IPS DF 19.7 (cell line): ENCODE measurements at regions not wholly inside any gene's neighbourhood (a gene's known extent, or its start where the extent isn't known, plus 50 kb on each side); places are given as distances from the start of the nearest gene placed in this dataset.
"Not testable (repeated sequence)": the region's sequence is repeated elsewhere in the genome, so short reads cannot be mapped to it uniquely, and the experiment has no call there.

ENCODE experiments used
- DNase-seq: peaks from one replicate; pipeline ENCODE4 v3.0.0-alpha.2; 2013; ENCODE audit warnings: low read depth, low spot score

GRCh38 chr1:185439727-185440415 lies 122.8 kb upstream of the IVNS1ABP start:
- DNase-seq: no peak

DNA sequence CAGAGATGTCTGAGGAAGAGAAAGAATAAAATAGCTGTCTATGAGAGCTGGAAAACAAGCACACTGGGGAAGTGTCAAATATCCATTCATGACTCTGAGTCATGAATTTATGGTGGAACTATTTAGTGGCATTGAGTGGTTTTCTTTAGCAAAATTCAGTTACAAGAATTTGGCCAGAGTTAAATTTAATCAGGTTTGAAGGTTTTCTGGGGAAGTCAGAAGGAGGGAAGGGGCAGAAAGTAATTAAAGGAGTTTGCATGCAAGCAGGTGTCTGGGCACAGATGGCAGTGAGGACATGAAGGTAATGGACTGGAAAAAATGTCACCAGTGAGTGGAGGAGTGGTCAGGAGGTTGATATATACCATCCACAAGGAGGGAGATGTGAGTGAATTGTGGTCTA lies 121.9 kb upstream of the IVNS1ABP start:
- no peak for DNase-seq

DNA sequence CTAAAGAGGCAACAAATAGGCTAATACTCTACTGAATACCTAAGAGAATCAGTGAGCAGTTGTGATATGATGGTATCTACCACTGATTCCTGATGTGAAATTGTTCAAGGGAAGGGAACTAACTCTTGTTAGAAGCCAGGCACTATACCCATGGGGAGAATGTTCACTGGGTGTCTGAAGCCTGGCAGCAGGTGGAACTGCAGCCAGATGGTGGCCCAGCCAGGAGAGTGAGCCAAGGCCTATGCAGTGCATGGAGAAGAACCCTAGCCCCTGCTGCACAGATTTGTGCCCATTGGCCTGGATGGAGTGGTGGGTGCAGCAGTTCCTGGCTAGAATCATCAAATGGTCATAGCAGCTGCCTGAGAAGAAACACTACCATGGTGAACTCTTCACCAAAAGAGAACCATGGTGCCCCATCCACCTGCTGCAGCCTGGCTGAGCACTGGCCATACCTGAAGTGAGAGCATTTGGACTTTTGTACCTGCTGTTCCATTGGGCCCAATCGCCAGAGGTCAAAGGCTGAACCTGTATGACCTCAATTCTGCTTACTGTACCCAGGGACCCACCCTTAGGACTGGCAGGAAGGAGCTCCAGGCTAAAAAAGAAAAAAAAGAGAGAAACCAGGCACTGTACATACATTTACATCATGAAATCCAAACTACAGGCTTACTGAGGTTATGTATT lies 118.8 kb upstream of the IVNS1ABP start:
- DNase-seq: no peak

DNA sequence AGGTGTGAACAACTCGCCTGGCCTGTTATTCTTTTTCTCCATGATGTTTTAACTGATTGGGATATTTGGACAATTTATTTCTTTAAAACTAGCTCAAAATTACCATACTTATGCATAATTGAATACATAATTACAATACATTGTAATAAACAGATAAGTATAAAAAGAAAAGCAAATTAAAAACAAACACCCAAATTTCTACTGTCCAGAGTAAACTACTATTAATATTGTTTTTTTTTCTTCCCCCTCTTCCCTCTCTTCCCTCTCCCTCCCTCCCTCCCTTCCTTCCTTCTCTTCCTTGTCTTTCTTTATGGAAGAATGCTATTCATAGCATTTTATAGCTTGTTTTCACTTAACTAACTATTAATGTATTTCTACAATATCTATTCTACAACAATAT lies 117.7 kb upstream of the IVNS1ABP start:
- no peak for DNase-seq

- DNase-seq: no peak
Measured at GRCh38 chr1:185433667-185434066, 116.6 kb upstream of the IVNS1ABP start.

DNA sequence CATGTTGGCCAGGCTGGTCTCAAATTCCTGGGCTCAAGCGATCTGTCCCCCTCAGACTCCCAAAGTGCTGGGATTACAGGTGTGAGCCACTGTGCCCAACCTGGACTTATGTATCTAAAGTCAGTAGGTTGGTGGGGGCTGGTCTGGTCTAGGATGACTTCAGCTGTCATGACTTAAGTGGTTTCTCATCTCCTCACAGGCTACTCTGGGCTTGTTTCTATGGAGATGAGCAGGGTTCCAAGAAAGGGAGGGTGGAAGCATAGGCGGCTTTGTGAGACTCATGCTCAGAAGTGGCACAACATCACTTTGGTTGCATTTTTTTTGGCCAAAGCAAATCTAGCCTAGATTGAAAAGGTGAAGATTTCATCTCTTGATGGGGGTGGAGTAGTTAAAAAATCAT lies 115.9 kb upstream of the IVNS1ABP start:
- no peak for DNase-seq

DNA sequence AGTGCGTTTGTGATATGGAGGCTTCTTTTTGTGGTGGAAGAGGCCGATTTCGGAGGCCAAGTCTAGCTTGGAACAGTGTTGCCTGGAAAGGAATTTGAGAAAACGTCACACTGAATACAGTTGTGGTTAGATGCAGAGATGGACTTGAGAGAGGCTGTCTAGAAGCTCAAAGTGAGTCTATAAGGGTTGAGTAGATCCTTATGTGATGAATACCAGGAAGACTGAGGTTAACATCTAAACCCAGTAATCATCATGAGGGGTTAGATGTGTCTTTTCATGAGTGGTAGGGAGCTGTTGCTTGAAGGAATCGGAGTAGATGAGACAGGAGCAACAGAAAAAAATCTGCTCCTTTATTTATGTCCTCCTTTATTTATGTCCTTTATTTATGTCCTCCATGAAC lies 114.6 kb upstream of the IVNS1ABP start:
- DNase-seq: no peak

- DNase-seq: not testable (repeated sequence)
Measured at GRCh38 chr1:185429668-185430067, 112.6 kb upstream of the IVNS1ABP start.

DNA sequence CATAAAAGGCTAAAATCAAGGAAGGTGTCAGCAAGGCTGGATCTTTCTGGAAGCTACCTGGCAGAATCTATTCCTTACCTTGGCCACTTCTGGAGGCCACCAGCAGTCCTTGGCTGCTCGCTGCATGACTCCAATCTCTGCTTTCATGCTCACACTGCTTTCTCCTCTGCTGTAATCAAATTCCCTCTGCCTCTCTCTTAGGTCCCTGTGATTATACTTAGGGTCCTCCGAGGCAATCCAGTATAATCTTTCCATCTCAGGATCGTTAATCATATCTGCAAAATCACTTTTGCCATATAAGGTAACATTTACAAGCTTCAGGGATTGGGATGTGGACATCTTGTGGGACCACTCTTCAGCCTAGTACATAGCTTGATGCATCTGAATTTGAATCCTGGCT lies 110.7 kb upstream of the IVNS1ABP start:
- no peak for DNase-seq

DNA sequence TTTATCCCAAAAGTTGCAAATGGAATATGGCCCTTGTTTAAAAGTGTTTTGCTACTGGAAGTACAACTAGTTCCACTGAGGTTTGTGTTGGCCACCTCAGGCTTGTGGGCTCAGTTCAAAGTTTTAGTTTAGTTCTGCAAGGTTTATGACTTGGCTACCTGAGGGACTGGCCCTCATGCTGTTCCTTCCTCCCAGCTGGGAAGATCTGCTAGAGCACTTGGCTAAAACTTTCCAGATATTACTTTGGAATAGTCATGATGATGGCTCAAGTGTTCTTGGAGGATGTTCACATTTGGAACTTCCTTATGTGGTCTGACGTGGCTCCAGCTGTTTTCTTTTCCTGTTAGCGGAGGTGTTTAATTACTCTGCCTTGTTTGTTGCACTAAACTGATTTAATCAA lies 110.2 kb upstream of the IVNS1ABP start:
- DNase-seq: no peak

DNA sequence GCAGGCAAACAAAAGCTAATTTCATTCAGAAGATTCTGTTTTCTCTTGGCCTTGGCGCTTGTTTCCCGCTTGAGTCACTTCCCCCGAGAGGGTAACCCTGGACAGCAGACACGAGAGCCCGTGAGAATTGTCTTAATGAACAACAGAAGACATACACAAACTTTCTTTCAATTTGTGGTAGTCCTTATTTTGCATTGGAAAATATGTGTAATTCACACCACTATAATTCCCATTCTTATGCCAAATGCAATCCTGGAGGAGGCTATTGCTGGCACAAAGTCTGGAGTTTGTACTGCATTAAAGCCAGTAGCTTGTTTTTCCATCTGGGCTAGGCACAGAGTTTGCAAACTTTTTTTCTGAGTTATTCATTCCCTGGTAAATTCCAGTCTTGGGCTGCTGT lies 109.8 kb upstream of the IVNS1ABP start:
- no peak for DNase-seq

GRCh38 chr1:185425163-185425562 lies 108.1 kb upstream of the IVNS1ABP start:
- no peak for DNase-seq

GRCh38 chr1:185421485-185422107 lies 104.6 kb upstream of the IVNS1ABP start:
- DNase-seq: no peak

DNA sequence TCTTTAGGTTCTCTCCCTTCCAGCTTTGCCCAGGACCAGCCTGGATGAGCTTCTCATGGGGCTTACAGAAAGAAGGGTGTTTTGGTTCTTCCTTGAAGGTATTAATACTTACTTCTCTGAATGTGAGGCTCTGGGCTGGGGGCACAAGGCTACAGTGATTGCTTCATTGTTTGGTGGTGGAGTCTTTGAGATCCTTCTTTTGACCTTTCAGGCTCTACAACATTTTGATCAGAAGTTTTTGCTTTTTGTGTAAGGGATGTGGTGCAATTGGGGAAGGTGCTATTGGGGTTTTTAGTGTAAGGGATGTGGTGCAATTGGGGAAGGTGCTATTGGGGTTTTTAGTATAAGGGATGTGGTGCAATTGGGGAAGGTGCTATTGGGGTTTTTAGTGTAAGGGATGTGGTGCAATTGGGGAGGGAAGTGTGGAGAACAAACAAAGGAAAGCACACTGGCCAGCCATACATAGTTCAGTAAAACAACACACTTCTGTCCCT lies 103.6 kb upstream of the IVNS1ABP start:
- DNase-seq: no peak

- no peak for DNase-seq
Measured at GRCh38 chr1:185419718-185420117, 102.7 kb upstream of the IVNS1ABP start.

DNA sequence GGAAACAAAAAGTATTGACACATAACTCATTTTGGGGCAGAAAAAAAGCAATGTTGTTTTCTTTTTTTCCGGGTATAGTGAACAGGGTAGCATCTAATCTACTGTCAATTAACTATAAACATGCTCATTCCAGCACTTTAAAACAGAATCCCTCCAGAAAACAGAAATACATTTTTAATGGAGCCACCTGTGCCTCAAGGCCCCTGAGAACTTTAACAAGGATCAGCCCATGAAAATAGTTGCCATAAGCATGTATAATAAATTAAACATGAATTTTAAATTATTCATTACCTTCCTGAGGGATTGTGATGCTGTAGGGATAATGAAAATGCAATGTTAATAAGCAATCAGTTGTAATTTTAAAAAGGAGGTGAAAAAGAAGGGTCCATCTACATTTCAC lies 101.4 kb upstream of the IVNS1ABP start:
- no peak for DNase-seq

GRCh38 chr1:185412385-185413087 lies 95.5 kb upstream of the IVNS1ABP start:
- no peak for DNase-seq

GRCh38 chr1:185409763-185410528 lies 92.9 kb upstream of the IVNS1ABP start:
- no peak for DNase-seq

DNA sequence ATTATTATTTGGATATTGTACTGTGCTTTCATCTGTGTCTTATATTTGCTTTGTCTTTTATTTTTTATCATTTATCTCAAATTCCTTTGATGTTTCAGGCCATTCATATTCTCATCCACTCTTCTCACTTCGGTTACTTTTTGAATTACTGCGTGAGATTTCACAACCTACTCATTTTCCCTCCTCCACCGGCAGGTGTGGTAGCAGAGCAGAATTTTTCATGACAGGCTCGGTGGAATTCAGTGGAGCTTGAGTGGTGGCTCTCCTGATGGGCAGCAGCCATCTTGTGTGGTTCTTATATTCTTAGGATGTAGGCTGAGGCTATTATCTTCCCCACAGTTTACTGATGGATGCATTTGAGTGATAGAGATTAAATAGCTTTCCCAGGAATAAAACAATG lies 92.3 kb upstream of the IVNS1ABP start:
- no peak for DNase-seq

- no peak for DNase-seq
Measured at GRCh38 chr1:185408700-185409270, 91.7 kb upstream of the IVNS1ABP start.

DNA sequence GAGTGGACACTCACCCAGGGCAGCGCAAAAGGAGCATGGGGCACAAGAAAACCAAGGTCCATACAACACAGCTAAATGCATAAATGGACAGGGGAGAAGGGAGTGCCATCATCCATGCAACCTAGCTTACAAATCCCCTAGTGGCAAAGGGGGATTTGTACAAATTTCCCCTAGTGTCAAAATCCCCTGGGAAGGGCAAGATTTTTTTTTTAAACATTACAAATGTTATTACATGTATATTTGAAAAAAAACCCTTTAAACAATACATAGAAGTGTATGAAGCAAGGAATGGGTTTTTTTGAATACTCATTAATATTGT lies 89.6 kb upstream of the IVNS1ABP start:
- DNase-seq: no peak
